Anterior cingulate cortex (tissue), 58 donors: ENCODE measurements at regions not wholly inside any gene's neighbourhood (a gene's known extent, or its start where the extent isn't known, plus 50 kb on each side); places are given as distances from the start of the nearest gene placed in this dataset.

Source experiments
- DNase-seq, 58 donors: peaks; one replicate each; lab custom pipeline; 2025; lab: John Stamatoyannopoulos, UW

DNA sequence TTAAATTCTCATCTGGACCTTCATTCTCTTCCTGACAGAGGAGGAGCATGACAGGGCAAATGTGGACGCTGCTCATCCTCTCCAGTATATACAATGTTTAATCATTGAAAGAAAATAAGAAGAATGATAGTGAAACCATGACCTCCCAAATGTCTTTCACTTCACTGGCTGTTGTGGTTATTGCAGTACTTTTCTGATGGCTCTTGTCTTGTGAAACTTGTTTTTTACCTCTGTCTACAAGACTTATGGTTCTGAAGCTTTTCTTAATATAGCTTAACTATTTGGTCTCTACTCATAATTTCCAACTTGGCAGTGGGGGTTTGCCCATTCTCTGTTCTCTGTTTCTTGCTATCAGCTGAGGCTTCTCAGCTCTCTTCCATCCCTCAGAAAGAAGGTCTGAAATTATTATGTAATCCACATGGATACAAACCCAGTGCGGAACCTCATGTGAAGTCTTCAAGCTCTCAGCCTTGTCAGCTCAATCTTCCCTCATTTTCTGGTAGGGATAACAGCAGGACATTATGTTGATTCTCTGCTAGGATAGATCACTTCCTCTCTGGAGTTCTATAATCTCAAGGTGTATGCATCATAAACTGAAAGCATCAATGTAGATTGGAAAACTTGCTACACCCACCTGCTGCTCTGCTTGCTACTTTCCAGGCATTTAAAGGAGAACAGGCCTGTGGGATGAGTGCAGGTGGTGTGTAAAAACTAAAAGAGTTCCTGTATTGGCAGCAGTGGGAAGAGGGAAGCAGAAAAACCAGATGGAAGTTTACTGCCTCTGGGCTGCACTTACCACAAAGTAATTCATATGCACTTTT is 250.3 kb upstream of the HTR2A start:
- DNase-seq: no peak

DNA sequence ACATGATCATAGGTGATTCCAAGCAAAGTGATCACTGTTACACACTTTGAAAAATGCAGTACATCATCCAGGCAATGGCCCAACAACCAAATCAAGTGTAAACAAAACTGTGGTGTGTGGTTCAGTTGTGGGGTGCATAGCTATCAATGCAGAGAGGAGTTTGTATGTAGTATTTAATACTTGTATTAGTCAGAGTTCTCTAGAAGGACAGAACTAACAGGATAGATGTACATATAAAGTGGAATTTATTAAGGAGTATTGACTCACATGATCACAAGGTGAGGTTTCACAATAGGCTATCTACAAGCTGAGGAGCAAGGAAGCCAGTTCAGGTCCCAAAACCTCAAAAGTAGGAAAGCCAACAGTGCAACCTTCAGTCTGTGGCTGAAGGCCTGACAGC is 249.3 kb upstream of the HTR2A start:
- DNase-seq: no peak

DNA sequence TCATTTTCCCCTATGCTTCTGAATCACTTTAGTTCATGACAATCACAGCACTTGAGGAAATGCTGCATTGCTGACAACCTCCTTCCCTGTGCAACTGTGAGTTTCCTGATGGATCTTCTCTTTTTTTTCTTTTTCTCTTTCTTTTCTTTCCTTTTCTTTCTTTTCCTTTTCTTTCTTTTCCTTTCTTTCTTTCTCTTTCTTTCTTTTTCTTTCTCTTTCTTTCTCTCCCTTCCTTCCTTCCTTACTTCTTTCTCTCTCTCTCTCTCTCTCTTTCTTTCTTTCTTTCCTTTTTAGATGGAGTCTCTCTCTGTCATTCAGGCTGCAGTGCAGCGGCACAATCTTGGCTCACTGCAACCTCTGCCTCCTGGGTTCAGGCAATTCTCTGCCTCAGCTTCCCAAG is 247.9 kb upstream of the HTR2A start:
- no peak for DNase-seq

DNA sequence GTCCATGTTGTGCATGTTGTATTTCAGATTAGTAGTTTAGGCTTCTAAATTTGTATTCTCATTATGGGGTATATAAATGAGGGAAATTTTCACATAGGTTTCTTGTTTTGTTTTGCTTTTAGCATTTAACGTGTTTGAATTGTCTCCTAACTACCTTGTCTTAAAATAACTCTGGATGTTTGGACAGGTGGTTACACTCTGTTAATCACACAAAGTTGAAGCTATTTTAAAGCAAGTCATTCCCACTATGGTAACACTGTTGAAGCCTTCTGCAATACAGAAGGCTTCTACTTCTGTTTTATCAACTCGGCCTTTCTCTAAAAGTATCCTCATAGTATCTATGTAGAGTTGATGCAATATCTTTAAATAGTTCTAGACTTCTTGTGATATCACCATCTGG is 245.3 kb upstream of the HTR2A start:
- no peak for DNase-seq

DNA sequence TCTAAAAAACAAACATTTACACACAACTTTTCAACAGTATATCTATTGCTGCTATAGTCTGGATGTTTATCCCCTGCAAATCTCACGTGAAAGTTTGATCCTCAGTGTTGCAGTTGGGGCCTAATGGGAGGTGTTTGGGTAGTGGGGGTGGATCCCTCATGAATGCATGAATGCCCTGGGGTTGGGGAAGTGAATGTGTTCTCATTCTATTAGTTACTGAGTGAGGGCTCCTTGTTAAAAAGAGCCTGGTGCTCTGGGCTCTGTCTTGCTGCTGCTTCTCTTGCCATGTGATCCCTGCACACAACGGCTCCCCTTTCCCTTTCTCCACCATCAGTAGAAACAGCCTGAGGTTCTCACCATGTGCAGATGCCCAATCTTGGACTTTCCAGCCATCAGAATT is 242.7 kb upstream of the HTR2A start:
- no peak for DNase-seq

DNA sequence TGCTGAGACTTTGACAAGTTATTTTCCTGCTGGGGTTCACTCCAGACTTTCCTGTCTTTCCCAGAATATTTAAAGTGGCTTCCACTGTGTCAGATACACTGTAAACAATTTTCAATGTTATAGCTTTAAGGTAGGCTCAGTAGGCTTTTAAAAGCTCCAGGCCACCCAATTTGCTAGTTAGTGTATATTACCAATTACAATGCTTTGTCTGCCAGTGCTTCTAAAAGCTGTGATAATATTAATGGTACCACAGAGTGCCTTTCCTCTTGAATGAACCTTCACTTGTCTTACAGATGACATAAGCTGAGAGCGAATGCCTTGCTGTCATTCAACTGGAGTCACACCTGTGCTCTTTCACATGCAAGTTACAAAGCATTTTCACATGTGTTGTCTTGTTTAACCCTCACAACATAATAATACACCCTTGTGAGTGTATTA is 239.7 kb upstream of the HTR2A start:
- no peak for DNase-seq

DNA sequence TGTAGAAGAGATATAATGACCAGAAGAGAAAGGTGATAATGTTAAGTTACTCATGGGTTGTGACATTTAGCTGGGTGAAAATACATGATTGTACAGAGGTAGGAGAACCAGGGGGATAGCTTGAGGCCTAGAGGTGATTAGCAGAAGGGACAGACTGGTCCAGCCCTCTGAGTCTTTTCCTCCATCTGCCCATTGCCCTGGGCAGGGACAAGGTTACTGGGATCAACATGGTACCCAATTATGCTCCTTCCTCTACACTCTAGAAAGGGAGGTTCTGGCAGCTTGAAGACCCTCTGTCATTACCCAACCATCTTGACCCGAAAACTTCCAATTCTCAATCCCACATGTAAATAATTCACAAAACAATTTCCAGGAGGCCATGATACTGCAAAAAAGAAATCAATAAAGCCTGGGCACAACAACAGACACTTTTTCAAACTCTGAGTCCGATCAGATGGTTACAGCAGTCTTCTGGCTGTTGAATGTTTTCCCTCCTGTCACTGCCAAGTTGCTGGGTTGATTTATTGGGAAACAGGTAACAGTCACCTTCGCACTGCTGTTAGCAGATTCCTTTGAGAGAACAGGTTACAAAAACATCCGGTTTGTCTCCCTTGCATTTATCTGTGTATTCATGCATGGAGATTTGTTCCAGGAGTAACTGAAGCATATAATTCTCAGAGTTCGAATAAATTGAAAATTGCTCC is 239.1 kb upstream of the HTR2A start:
- no peak for DNase-seq

DNA sequence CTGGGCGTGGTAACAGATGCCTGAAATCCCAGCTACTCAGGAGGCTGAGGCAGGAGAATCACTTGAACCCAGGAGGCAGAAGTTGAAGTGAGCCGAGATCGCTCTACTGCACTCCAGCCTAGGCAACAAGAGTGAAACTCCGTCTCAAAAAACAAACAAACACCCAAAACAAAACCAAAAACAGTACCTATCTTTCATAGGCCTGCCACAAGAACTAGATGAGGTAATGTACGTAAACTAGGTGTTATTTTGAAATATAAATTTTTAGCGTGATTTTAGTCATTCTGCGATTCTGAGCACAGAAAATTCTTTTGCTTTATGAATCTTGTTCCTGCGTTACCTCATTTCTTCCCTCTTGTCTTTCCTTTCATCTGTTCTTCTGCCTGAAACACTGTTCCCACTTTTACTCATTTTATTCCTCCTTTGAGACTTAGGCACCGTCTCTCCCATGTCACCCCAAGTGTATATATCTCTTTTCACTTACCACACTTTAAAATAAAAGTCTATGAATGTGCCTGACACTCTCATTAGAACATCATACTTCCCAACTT is 238.2 kb upstream of the HTR2A start:
- no peak for DNase-seq

DNA sequence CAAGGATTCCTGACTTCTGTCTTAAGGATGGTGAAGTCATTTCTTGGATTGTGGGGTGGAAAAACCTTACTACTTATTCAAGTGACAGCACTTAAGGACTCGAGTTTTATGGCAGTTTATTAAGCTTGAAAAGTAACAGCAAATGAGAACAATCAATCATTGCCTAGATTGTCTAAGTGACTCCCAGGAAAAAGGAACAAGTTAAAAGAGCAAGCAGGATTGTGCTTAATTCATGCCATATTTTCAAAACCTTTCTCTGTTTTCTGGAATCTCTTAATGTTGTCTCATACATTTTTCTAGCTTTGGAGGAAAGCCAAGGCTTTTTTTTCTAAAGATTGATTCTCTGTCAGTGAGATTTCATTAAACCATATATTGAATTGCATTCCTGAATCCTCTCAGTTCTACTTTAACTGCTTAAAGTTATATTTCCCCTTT is 236.2 kb upstream of the HTR2A start:
- DNase-seq: no peak

DNA sequence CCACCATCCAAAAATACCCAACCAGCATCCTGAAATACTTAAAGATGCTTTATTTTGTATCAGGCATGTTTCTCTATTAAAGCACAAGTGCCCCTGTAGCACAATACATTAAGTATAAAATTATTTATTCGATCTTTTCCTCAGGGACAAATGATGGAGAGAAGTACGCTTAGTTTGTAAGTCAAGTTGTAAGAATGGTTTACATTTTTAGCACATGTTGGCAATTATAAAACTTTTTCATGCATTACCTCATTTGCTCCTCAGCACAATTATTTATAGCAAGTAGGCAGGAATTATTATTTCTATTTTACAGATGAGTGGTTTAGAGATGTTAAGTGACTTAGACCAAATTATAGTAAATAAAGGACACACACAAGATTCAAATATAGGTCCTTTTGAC is 232.6 kb upstream of the HTR2A start:
- DNase-seq: no peak

DNA sequence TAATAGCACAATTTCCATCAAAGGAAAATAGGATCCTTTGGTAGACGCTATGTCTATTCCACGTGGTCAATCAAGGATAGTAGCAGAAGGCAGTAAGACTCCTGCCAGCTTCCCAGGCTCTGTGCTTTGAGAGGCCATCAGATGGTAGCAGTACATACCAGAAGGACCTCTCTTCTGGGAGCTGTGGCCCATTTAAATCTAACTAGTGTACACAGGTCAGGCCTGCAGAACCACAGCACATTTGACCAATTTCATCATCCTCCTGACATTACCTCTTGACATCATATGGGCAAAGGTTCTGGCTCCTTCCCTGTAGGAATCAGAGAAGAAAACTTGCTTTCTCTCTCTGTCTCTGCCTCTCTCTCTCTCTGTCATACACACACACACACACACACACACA is 229.6 kb upstream of the HTR2A start:
- DNase-seq: no peak

DNA sequence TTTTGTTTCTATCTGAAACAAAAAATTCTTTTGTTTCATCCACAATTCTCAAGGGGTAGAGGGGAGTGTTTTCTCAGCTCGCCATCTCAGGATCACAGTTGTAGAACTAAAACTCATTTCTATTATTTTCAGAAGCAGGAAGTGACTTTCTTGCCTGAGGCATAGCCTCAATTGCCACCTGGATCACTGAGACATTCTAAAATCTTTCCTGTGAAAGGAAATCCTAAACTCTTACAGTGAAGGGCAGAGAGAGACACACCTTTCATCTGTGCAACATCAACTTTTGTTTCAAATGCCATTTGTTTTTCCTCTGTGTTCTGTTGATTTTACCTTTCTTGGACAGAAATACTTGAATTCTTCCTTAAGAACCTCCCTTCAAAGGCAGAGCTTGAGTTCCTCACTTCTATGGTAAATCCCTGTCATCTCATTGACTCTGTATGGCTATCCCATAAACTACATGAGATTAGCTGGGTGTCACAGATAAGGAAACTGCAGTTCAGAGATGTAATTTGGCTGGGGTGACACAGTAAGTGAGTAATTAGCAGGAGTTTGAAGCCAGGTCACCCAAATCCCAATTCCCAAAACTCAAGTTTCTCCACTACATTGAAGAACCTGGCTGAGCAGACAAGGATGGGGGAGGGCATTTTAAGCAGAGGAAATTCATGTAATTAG is 224.4 kb upstream of the HTR2A start:
- DNase-seq: no peak

DNA sequence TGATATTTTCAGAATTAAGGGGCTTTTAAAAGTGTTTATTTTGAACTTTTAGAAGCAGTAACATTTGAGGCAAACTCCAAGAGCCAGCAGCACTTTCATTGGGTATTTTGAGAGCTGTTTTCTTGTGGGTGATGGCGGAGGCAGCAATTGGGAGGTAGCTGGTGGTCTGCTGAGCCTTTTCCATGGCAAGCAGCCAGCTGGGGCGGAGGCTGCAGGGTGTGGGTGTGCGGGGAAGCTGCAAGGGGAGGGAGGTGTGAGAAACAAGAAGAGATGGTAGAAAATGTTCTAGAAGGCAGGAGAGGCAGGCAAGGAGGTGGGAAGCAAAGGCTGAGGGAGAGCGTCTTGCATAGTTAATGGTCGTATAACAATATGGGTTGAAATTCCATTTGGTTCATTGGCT is 223.4 kb upstream of the HTR2A start:
- peak in 9 of 58 donors; percentile 1 to 20 (median 9) for DNase-seq

DNA sequence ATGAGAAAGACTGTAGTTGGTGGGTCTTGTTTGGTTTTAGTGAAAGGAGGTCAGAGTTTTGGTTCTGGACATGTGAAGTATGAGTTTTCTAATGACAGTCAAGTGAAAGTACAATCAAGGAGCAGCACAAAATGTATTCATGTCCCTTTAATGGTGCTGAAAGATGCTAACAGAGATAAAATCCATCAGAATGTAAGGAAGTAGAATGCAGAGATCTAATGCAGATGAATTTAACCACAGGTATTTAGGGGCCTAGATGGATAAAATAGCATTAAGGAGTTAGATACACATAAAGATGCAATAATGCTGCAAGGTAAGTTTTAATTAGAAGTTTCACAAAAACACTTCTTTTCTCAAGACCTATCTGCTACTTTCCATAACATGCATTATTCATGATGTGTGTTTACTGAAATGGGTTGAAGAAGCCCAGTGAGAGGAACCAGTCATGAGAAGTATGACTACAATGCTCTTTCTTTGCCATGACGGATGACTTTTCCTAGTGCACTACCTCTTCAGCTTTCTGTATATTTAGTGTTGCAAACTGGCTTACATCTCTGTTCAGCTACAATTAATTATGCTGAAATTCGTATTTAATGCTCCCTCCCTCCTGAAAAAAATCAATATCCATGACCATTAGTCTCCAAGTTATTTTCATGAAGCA is 222.9 kb upstream of the HTR2A start:
- DNase-seq: no peak

DNA sequence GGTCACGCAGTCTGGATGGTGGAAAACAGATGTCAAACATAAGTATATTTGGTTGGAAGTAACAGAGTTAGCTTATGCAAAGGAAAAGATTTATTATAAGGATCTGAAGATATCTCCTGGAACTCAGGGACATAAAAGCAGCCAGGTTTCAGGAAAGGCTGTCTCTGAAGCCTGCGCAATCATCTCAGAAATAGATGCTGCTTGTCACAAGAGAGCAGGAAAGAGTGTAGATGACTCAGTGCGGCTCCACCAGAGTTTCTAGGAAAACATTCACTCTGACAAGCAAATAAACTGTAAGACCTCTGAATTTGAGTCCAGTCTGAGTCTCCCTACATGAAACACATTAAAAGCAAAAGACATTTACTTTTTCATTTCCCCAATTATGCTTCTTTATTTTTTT is 220.4 kb upstream of the HTR2A start:
- peak in 23 of 58 donors; percentile 0 to 67 (median 14) for DNase-seq

DNA sequence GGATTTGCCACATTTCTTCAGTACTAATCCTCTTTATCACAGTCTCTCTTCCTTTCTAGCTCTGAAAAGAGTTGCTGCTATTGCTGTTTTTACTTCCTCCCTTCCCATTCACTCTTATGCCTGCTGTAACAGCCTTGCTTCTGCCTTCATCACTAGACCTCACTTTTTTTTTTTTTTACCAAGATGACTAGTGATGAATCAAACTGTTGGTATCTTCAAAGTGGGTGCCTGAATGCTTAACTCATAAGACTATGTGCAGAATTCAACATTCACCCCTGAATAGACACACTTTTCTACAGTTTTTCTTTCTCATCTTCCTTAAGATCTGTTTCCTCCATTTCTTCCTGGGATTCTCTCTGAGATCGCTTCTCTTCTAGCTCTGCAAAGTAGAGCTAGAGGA is 217.2 kb upstream of the HTR2A start:
- no peak for DNase-seq

DNA sequence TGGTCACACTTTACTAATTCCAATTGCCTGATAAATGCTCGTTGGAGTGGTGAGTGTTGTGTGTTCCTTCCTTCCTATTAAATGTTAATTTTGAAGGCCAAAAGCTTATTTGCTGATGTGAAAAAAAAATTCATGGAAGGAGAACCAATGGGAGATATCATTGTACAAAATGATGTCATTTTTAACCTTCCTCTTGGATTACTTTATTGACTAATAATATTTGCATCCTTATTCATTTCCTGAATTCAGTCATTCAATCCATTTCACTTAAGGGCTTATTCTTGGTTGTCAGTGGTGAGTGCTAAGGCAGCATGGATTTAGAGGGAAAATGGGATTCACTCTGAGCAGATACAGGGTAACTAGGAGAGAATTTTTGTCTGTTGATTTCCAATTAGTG is 216.0 kb upstream of the HTR2A start:
- DNase-seq: no peak

DNA sequence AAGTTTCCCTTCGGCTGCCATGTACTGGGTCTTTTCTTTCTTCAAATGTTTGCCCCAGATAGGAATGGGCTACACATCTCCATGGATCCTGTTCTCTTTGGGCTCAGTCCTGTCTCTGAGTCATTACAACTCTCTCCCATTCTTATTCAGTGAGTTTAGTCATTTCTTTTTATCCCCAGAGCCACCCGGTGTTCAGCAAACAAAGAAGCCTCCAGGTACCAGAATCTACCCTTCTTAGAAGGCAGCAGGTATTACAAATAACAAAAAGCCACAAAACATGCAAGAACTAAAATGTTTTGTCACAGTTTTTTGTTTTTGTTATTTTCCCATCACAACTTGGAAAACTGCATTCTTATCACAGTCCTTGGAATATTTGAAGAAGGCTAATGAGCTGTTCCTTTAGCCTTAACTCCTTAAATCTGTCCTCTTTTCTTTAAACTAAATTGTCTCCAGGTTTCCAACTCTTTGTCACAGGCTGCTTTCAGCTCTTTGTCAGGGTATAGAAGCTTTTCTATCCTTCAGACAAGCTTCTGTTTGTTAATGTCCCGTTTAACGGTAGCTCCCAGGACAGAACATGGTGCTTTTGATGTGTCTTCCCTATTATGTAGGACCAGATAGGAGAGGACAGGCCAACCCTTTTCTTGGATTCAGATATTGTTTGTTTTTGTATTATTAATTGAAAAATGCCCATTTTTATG is 215.5 kb upstream of the HTR2A start:
- no peak for DNase-seq

DNA sequence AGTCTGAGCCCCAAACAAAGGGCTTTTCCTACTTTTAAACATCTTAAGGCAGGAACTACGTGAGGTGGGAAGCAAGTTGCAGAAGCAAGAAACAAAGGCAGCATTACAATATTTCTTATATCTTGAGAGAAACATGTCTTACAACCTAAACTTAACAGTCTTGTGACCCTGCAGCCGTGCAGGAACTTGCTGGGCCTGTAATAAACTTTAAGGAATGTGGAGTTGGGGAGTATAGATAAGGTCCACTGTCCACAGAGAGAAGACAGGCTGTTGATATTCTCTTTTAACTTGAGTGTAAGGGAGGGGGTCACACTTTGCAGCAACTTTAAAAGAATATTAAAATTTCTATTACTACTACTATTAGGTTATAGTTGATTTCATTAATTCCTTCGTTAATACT is 214.6 kb upstream of the HTR2A start:
- DNase-seq: no peak

DNA sequence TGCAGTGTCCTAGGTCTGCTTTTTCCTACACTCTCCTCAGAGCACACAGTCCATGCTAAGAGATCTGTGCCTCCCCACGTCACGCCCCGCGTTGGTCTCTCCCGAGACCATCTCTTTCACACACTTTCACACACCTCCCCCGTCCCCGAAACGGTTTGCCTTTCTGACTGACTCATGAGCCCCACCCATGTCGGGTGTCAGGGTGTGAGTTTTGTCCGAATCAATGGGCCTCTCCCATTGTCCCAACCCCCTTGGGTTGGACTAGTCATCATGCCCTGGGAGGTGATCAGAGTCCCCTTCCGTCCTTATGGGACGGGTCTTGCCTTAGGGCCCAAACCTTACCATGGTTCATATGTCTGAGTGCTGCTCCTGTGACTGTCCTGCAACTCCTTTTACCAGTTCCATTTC is 214.0 kb upstream of the HTR2A start:
- DNase-seq: no peak
